ENCODE measurements at regions not wholly inside any gene's neighbourhood (a gene's known extent, or its start where the extent isn't known, plus 50 kb on each side); places are given as distances from the start of the nearest gene placed in this dataset.

DNA sequence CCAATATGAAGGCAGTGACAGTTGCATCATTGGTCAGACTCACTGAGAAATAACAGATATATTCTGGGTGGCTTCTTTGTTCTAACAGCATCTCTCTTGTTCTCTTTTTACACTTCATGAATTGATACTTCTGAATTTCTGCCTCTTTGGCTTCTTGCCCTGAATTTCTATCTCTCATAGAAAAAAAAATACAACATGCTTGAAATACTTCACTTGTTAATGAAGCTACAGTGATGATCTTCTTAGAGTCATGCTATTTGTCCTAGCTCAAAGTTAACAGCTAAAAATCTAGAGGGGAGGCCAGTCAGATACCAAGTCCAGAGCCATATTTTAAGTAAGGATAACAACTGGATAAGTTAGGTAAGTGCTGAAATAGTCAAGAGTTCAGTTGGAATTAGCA, 597.2 kb upstream of the AGTR1 start:
- H2BK20ac ChIP-seq (ENCODE audit: low read depth, low read length) = no peak overlapping the region
- no peak overlapping the region for H2BK15ac ChIP-seq (ENCODE audit: low read depth, low read length)
- ATAC-seq (ENCODE audit: low read depth) (no peak), DNase-seq (no peak)
- H4K91ac ChIP-seq (ENCODE audit: insufficient read depth, low read depth, low read length) = no peak overlapping the region
- no peak overlapping the region for H4K8ac ChIP-seq (ENCODE audit: low read depth in 2 of 2, low read length in 2 of 2)
- no peak overlapping the region for H2BK5ac ChIP-seq (ENCODE audit: low read depth, low read length, poor library complexity, severe bottlenecking)
- POLR2A ChIA-PET (ENCODE audit: unreplicated experiment) = no interaction called here
- no peak overlapping the region for H4K5ac ChIP-seq (ENCODE audit: low read depth, low read length)
- CTCF ChIA-PET = no interaction called here
- no peak overlapping the region for H3K56ac ChIP-seq (ENCODE audit: extremely low read depth, insufficient read depth, low read length)
- H3K9ac ChIP-seq (ENCODE audit: low read depth, low read length) = no peak overlapping the region
- H3K79me1 ChIP-seq (ENCODE audit: low read depth in 1 of 2, low read length in 2 of 2) = no peaks in the 10 kb centered on the region
- no peaks in the 10 kb centered on the region for H3K36me3 ChIP-seq (ENCODE audit: control insufficient read depth, insufficient read depth, low read length)
- no peak overlapping the region for H3K14ac ChIP-seq (replicated peaks; ENCODE audit: low read depth, low read length)
- H2BK120ac ChIP-seq (ENCODE audit: low read depth, low read length) = no peak overlapping the region
- TF ChIP-seq MAFK (IDR thresholded peaks at IDR 0.05; ENCODE audit: low read depth, low read length) (no peak), RAD21 (IDR thresholded peaks at IDR 0.05; ENCODE audit: low read length) (no peak), FOS (IDR thresholded peaks at IDR 0.05; ENCODE audit: low read depth, low read length) (no peak), SMC3 (IDR thresholded peaks at IDR 0.05; ENCODE audit: low read depth, low read length) (no peak), CEBPB (IDR thresholded peaks at IDR 0.05; ENCODE audit: low read depth, low read length) (no peak), NFE2L2 (IDR thresholded peaks at IDR 0.05; ENCODE audit: low read depth, low read length) (no peak), RCOR1 (IDR thresholded peaks at IDR 0.05; ENCODE audit: insufficient replicate concordance, low read length) (no peak), CHD1 (IDR thresholded peaks at IDR 0.05; ENCODE audit: low read depth, low read length) (no peak)
- TF ChIP-seq, protein P1, sequence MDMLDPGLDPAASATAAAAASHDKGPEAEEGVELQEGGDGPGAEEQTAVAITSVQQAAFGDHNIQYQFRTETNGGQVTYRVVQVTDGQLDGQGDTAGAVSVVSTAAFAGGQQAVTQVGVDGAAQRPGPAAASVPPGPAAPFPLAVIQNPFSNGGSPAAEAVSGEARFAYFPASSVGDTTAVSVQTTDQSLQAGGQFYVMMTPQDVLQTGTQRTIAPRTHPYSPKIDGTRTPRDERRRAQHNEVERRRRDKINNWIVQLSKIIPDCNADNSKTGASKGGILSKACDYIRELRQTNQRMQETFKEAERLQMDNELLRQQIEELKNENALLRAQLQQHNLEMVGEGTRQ (IDR thresholded peaks at IDR 0.05; ENCODE audit: low read depth, low read length) = no peak
- no peaks in the 10 kb centered on the region for H3K27me3 ChIP-seq (ENCODE audit: control insufficient read depth, insufficient read depth, low read length)
- H3K4me3 ChIP-seq (ENCODE audit: insufficient read depth, low read depth, low read length) = no peak overlapping the region
- H3K27ac ChIP-seq (ENCODE audit: insufficient read depth, low read length) = no peak overlapping the region
- H3K9me1 ChIP-seq (ENCODE audit: insufficient read depth, low read length) = no peaks in the 10 kb centered on the region
- dilution Hi-C loops (cut with HindIII; ENCODE audit: low sequenced_read_pairs, unreplicated experiment) (no loop called here), intact Hi-C loops (cut with micrococcal nuclease) (no loop called here), in situ Hi-C loops (cut with MboI; ENCODE audit: low sequenced_read_pairs) (no loop called here)
- H3K4me2 ChIP-seq (ENCODE audit: low read depth, low read length) = no peak overlapping the region
- no TSS peak for BruUV-seq (replicated peaks)
- no peak overlapping the region for H2AFZ ChIP-seq (replicated peaks; ENCODE audit: low read length, poor library complexity)
- no peak overlapping the region for H2AK5ac ChIP-seq (ENCODE audit: low read depth, low read length)
- H3K4ac ChIP-seq (ENCODE audit: low read depth, low read length) = no peak overlapping the region
- H3K4me1 ChIP-seq (ENCODE audit: control insufficient read depth, insufficient read depth, low read length) = no peaks in the 10 kb centered on the region
- no peaks in the 10 kb centered on the region for H4K20me1 ChIP-seq (ENCODE audit: insufficient read depth, low read length)
- H3K18ac ChIP-seq (ENCODE audit: low read depth, low read length) = no peak overlapping the region
- no peak overlapping the region for H2AK9ac ChIP-seq (replicated peaks; ENCODE audit: low read depth, low read length, poor library complexity)
- H3K9me3 ChIP-seq (ENCODE audit: control insufficient read depth, insufficient read depth, low read length) = no peaks in the 10 kb centered on the region
- no peak overlapping the region for H3K23ac ChIP-seq (ENCODE audit: low read depth, low read length)

All from IMR-90 (cell line).